ENCODE measurements at regions not wholly inside any gene's neighbourhood (a gene's known extent, or its start where the extent isn't known, plus 50 kb on each side); places are given as distances from the start of the nearest gene placed in this dataset.

GRCh38 chr11:91630916-91631673 is 593.5 kb upstream of the FAT3 start:
- ATAC-seq, result no peak
- Histone ChIP-seq H3K27ac (no peak overlapping the region), H3K36me3 (no peaks in the 10 kb centered on the region), H3K27me3 (no peaks in the 10 kb centered on the region), H3K4me3 (no peak overlapping the region), H3K4me1 (peaks cover 0 to 3% (median 0%) of the 10 kb centered on the region in 4 donors), H3K9me3 (no peaks in the 10 kb centered on the region)
- DNase-seq, result no peak
- WGBS (ENCODE audit: insufficient coverage, low coverage, low lambda C conversion rate, missing lambda C conversion rate), result 53% methylated on average over 4 of the region's 4 CpGs
- no peak for TF ChIP-seq POLR2A (IDR thresholded peaks at IDR 0.05)
- intact Hi-C loops (cut with DNase I), result no loop called here

GRCh38 chr11:91625495-91625894 is 599.1 kb upstream of the FAT3 start:
- H3K4me1 ChIP-seq, result peaks cover 0 to 3% (median 0%) of the 10 kb centered on the region in 4 donors
- no peak overlapping the region for H3K4me3 ChIP-seq
- no peaks in the 10 kb centered on the region for H3K36me3 ChIP-seq
- DNase-seq, result no peak
- no peak for TF ChIP-seq CTCF (IDR thresholded peaks at IDR 0.05)
- no peak for TF ChIP-seq POLR2A (IDR thresholded peaks at IDR 0.05)
- intact Hi-C loops (cut with DNase I), result no loop called here
- ATAC-seq, result peak in 1 of 4 donors; percentile 30
- no peak overlapping the region for H3K27ac ChIP-seq
- 25% methylated on average over 1 of the region's 1 CpG for WGBS (ENCODE audit: insufficient coverage, low coverage, low lambda C conversion rate, missing lambda C conversion rate)
- H3K27me3 ChIP-seq, result no peaks in the 10 kb centered on the region
- H3K9me3 ChIP-seq, result no peaks in the 10 kb centered on the region

- TF ChIP-seq CTCF (IDR thresholded peaks at IDR 0.05) (no peak), POLR2A (IDR thresholded peaks at IDR 0.05) (no peak)
- H3K9me3 ChIP-seq, result no peaks in the 10 kb centered on the region
- intact Hi-C loops (cut with DNase I), result no loop called here
- 81% methylated on average over 4 of the region's 5 CpGs for WGBS (ENCODE audit: insufficient coverage, low coverage, low lambda C conversion rate, missing lambda C conversion rate)
- H3K4me3 ChIP-seq, result no peak overlapping the region
- no peak overlapping the region for H3K27ac ChIP-seq
- no peaks in the 10 kb centered on the region for H3K27me3 ChIP-seq
- no peak for DNase-seq
- H3K36me3 ChIP-seq, result no peaks in the 10 kb centered on the region
- ATAC-seq, result no peak
- H3K4me1 ChIP-seq, result peaks cover 0 to 3% (median 0%) of the 10 kb centered on the region in 4 donors
These were observed 600.6 kb upstream of the FAT3 start for GRCh38 chr11:91624021-91624420.

- no peak for DNase-seq
- no peak overlapping the region for H3K27ac ChIP-seq
- TF ChIP-seq POLR2A (IDR thresholded peaks at IDR 0.05) (no peak), CTCF (IDR thresholded peaks at IDR 0.05) (no peak)
- no peak for ATAC-seq
- H3K27me3 ChIP-seq, result no peaks in the 10 kb centered on the region
- H3K4me3 ChIP-seq, result no peak overlapping the region
- intact Hi-C loops (cut with DNase I), result no loop called here
- 54% methylated on average over 3 of the region's 3 CpGs for WGBS (ENCODE audit: insufficient coverage, low coverage, low lambda C conversion rate, missing lambda C conversion rate)
- no peaks in the 10 kb centered on the region for H3K9me3 ChIP-seq
- H3K36me3 ChIP-seq, result no peaks in the 10 kb centered on the region
- H3K4me1 ChIP-seq, result no peaks in the 10 kb centered on the region
These were observed 615.9 kb upstream of the FAT3 start for GRCh38 chr11:91608677-91609076.

GRCh38 chr11:91596111-91596510 is 628.5 kb upstream of the FAT3 start:
- 50% methylated on average over 1 of the region's 1 CpG for whole genome bisulfite sequencing (ENCODE audit: insufficient coverage, low coverage, low lambda C conversion rate, missing lambda C conversion rate)
- H3K27me3 ChIP-seq, result no peaks in the 10 kb centered on the region
- TF ChIP-seq CTCF (IDR thresholded peaks at IDR 0.05) (no peak), POLR2A (IDR thresholded peaks at IDR 0.05) (no peak)
- no peak overlapping the region for H3K27ac ChIP-seq
- no peaks in the 10 kb centered on the region for H3K36me3 ChIP-seq
- H3K4me3 ChIP-seq, result no peak overlapping the region
- intact Hi-C loops (cut with DNase I), result no loop called here
- no peaks in the 10 kb centered on the region for H3K9me3 ChIP-seq
- H3K4me1 ChIP-seq, result no peaks in the 10 kb centered on the region
- DNase-seq (no peak), ATAC-seq (no peak)
